DOHH2 (cell line): ENCODE measurements at regions not wholly inside any gene's neighbourhood (a gene's known extent, or its start where the extent isn't known, plus 50 kb on each side); places are given as distances from the start of the nearest gene placed in this dataset.

Experiments used
- H3F3A ChIP-seq: fragments of 200-600 bp; sonication (generic), shearing (Covaris generic); 2 replicates; pipeline ENCODE4 v1.6.0; 2016; ENCODE audit warnings: antibody characterized with exemption, mild to moderate bottlenecking; ENCODE audit not compliant: control insufficient read depth, insufficient read depth
- H3K27ac ChIP-seq: fragments of 200-600 bp; sonication (generic); 2 replicates; pipeline ENCODE4 v1.5.1; 2014; ENCODE audit warnings: low read depth, mild to moderate bottlenecking, low read length, moderate library complexity
- H3K27me3 ChIP-seq: fragments of 200-600 bp; sonication (generic); 2 replicates; pipeline ENCODE4 v1.6.1; 2014; ENCODE audit warnings: mild to moderate bottlenecking, low read length, mixed read lengths; ENCODE audit not compliant: control insufficient read depth
- H3K36me3 ChIP-seq: fragments of 200-600 bp; sonication (generic); 2 replicates; pipeline ENCODE4 v1.6.1; 2014; ENCODE audit warnings: mild to moderate bottlenecking, low read length, moderate library complexity, mixed read lengths; ENCODE audit not compliant: control insufficient read depth
- H3K4me1 ChIP-seq: fragments of 200-600 bp; sonication (generic); 2 replicates; pipeline ENCODE4 v1.6.1; 2014; ENCODE audit warnings: mild to moderate bottlenecking, low read length, mixed read lengths; ENCODE audit not compliant: control insufficient read depth
- H3K4me2 ChIP-seq: fragments of 200-600 bp; sonication (generic); 2 replicates; pipeline ENCODE4 v1.6.0; 2014; ENCODE audit warnings: mild to moderate bottlenecking, low read length, moderate library complexity
- H3K4me3 ChIP-seq: fragments of 200-600 bp; sonication (generic); 2 replicates; pipeline ENCODE4 v1.5.1; 2014; ENCODE audit warnings: mild to moderate bottlenecking, low read length, mixed read lengths
- H3K79me2 ChIP-seq: fragments of 200-600 bp; sonication (generic); 2 replicates; pipeline ENCODE4 v1.6.1; 2014; ENCODE audit warnings: mild to moderate bottlenecking, low read length, mixed read lengths; ENCODE audit not compliant: control insufficient read depth
- H3K9me2 ChIP-seq: fragments of 200-600 bp; sonication (generic); replicated peaks from 2 replicates; pipeline ENCODE4 v1.6.1; 2014; ENCODE audit warnings: mild to moderate bottlenecking, low read length, mixed read lengths; ENCODE audit not compliant: control insufficient read depth
- H3K9me3 ChIP-seq: fragments of 200-600 bp; sonication (generic); 2 replicates; pipeline ENCODE4 v1.6.1; 2014; ENCODE audit warnings: antibody characterized with exemption, low read length, mixed read lengths; ENCODE audit not compliant: control insufficient read depth, insufficient read depth
- H4K20me1 ChIP-seq: fragments of 200-600 bp; sonication (generic); 2 replicates; pipeline ENCODE4 v1.6.0; 2014; ENCODE audit warnings: low read depth, mild to moderate bottlenecking, antibody characterized with exemption, low read length, moderate library complexity; ENCODE audit not compliant: control insufficient read depth, insufficient read depth
- EZH2phosphoT487 ChIP-seq: fragments of 200-600 bp; sonication (generic); IDR thresholded peaks from 2 replicates; pipeline ENCODE4 v1.6.1; 2017; ENCODE audit warnings: borderline replicate concordance, mild to moderate bottlenecking, antibody characterized with exemption, low read length, moderate library complexity, mixed read lengths
- TF ChIP-seq, protein P1 (sequence below): fragments of 200-600 bp; sonication (generic); IDR thresholded peaks from one replicate; pipeline ENCODE4 v1.5.1; 2014; ENCODE audit warnings: antibody characterized with exemption, mild to moderate bottlenecking, low read depth, low read length; ENCODE audit not compliant: poor library complexity, severe bottlenecking

DNA sequence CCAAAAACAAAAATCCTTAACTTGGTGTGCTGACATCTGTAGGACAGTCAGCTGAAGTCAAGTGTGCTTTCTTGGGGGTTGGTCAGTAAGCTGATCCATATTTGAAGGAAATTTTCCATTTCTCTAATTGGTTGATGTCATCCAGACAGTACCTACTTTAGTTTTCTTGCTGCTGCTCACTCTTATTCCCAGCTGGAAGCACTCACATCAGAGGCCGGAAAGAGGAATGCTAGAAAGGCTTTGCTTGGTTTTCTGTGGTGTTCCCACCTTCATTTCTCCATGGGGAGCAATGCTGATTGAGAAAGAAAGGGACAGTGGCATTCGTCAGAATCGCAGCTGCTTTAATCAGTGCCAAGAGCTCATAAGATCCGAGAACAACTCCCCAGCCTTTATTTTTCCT is 227.0 kb downstream of the C4orf33 start:
- Histone ChIP-seq H3K4me2 (no peak overlapping the region), H3K9me2 (no peaks in the 10 kb centered on the region), H3K9me3 (no peaks in the 10 kb centered on the region), H3K27ac (no peak overlapping the region), H3K27me3 (no peaks in the 10 kb centered on the region), H4K20me1 (no peaks in the 10 kb centered on the region), H3K36me3 (no peaks in the 10 kb centered on the region), H3K4me1 (no peaks in the 10 kb centered on the region), H3F3A (no peaks in the 10 kb centered on the region), H3K4me3 (no peak overlapping the region), H3K79me2 (no peaks in the 10 kb centered on the region)
- TF ChIP-seq EZH2phosphoT487: no peak
- TF ChIP-seq, protein P1, sequence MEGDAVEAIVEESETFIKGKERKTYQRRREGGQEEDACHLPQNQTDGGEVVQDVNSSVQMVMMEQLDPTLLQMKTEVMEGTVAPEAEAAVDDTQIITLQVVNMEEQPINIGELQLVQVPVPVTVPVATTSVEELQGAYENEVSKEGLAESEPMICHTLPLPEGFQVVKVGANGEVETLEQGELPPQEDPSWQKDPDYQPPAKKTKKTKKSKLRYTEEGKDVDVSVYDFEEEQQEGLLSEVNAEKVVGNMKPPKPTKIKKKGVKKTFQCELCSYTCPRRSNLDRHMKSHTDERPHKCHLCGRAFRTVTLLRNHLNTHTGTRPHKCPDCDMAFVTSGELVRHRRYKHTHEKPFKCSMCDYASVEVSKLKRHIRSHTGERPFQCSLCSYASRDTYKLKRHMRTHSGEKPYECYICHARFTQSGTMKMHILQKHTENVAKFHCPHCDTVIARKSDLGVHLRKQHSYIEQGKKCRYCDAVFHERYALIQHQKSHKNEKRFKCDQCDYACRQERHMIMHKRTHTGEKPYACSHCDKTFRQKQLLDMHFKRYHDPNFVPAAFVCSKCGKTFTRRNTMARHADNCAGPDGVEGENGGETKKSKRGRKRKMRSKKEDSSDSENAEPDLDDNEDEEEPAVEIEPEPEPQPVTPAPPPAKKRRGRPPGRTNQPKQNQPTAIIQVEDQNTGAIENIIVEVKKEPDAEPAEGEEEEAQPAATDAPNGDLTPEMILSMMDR: no peak

GRCh38 chr4:129323658-129324057 is 227.7 kb downstream of the C4orf33 start:
- no peaks in the 10 kb centered on the region for H3K9me2 ChIP-seq
- H4K20me1 ChIP-seq: no peaks in the 10 kb centered on the region
- H3K4me1 ChIP-seq: no peaks in the 10 kb centered on the region
- no peaks in the 10 kb centered on the region for H3K79me2 ChIP-seq
- H3K9me3 ChIP-seq: no peaks in the 10 kb centered on the region
- TF ChIP-seq EZH2phosphoT487: no peak
- TF ChIP-seq, protein P1: no peak
- H3K36me3 ChIP-seq: no peaks in the 10 kb centered on the region
- H3K27ac ChIP-seq: no peak overlapping the region
- H3F3A ChIP-seq: no peaks in the 10 kb centered on the region
- H3K27me3 ChIP-seq: no peaks in the 10 kb centered on the region
- H3K4me2 ChIP-seq: no peak overlapping the region
- no peak overlapping the region for H3K4me3 ChIP-seq

- Histone ChIP-seq H4K20me1 (no peaks in the 10 kb centered on the region), H3K4me2 (no peak overlapping the region), H3K9me2 (no peaks in the 10 kb centered on the region), H3K79me2 (no peaks in the 10 kb centered on the region), H3K9me3 (no peaks in the 10 kb centered on the region), H3K4me1 (no peaks in the 10 kb centered on the region), H3K4me3 (no peak overlapping the region), H3F3A (no peaks in the 10 kb centered on the region), H3K27me3 (0 out of 2 replicates have a peak, but pooled peaks cover 1% of the 10 kb centered on the region), H3K27ac (no peak overlapping the region), H3K36me3 (no peaks in the 10 kb centered on the region)
- no peak for TF ChIP-seq EZH2phosphoT487
- TF ChIP-seq, protein P1: no peak
Measured at GRCh38 chr4:129326571-129327460, 230.9 kb downstream of the C4orf33 start.
